ENCODE measurements at regions not wholly inside any gene's neighbourhood (a gene's known extent, or its start where the extent isn't known, plus 50 kb on each side); places are given as distances from the start of the nearest gene placed in this dataset.

- H3K27me3 ChIP-seq (ENCODE audit: control insufficient read depth, insufficient read depth, low read length): no peaks in the 10 kb centered on the region
- TF ChIP-seq, protein P1, sequence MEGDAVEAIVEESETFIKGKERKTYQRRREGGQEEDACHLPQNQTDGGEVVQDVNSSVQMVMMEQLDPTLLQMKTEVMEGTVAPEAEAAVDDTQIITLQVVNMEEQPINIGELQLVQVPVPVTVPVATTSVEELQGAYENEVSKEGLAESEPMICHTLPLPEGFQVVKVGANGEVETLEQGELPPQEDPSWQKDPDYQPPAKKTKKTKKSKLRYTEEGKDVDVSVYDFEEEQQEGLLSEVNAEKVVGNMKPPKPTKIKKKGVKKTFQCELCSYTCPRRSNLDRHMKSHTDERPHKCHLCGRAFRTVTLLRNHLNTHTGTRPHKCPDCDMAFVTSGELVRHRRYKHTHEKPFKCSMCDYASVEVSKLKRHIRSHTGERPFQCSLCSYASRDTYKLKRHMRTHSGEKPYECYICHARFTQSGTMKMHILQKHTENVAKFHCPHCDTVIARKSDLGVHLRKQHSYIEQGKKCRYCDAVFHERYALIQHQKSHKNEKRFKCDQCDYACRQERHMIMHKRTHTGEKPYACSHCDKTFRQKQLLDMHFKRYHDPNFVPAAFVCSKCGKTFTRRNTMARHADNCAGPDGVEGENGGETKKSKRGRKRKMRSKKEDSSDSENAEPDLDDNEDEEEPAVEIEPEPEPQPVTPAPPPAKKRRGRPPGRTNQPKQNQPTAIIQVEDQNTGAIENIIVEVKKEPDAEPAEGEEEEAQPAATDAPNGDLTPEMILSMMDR (IDR thresholded peaks at IDR 0.05; ENCODE audit: insufficient read depth, low read depth, low read length): no peak
- no peak overlapping the region for H3K4me3 ChIP-seq (ENCODE audit: low read depth, low read length)
- DNase-seq (ENCODE audit: low read depth): no peak
- ChIA-PET POLR2A (no interaction called here), CTCF (no interaction called here)
- no peaks in the 10 kb centered on the region for H3K36me3 ChIP-seq (ENCODE audit: control insufficient read depth, insufficient read depth, low read length)
Observed at GRCh38 chr20:60132827-60133670, 174.8 kb downstream of the CDH26 start.

DNA sequence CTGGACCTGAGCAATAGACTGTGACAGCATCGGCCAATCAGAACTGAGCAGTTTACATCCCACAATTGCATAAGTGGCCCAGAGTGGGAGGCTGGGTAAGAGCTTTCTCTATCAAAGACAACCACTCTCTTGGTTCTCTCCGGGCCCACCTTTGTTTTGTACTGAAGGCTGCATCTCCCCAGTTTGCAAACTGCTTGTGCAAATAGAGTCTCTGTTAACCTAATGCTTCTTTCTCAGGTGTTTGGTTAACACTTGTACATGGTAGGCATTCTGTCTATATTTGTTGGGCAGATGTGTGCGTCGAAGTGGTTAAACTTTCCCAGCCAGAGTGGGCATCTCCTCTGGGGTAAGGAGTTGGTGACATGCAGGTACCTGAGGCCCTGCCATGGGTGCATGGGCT is 177.1 kb downstream of the CDH26 start:
- H3K4me3 ChIP-seq (ENCODE audit: low read depth, low read length): no peak overlapping the region
- POLR2A ChIA-PET: no interaction called here
- CTCF ChIA-PET: no interaction called here
- TF ChIP-seq, protein P1 (IDR thresholded peaks at IDR 0.05; ENCODE audit: insufficient read depth, low read depth, low read length): no peak
- no peaks in the 10 kb centered on the region for H3K36me3 ChIP-seq (ENCODE audit: control insufficient read depth, insufficient read depth, low read length)
- DNase-seq (ENCODE audit: low read depth): no peak
- no peaks in the 10 kb centered on the region for H3K27me3 ChIP-seq (ENCODE audit: control insufficient read depth, insufficient read depth, low read length)

DNA sequence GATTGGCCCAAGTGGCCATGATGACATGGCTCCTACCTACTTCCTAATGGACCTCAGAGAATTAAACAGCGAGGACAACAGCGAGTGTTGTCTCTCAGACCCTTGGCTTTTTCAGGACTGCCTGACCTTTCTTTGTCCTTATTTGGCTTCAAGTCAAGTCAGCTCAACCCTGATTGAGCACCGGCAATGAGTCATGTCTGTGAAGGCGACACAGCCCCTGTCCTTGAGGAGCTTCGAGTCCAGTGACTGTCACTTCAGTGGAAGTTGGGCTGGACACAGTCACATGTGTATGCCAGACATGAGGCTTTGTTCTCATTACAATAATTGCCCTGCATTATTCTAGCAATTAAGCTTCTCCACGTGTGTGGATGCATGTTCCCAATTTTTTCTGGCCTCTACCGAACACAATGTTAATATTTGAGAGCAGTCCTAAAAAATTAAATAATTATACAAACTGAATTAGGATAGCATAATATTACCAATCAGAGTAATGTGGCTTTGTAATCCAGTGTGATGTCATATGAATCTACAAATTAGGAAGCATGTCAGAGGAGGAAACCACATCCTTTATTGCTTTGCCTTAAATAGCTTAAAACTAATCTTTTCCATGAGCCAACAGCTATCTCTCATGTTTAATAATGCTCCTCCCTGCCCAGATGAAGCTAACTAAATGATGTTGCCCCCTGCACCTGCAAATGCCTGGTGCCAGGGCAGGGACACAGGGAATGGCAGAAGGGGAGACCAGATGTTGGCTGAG is 178.6 kb downstream of the CDH26 start:
- H3K4me3 ChIP-seq (ENCODE audit: low read depth, low read length): no peak overlapping the region
- no peaks in the 10 kb centered on the region; the same call in 1 of the 2 replicates for H3K27me3 ChIP-seq (ENCODE audit: control insufficient read depth, insufficient read depth, low read length)
- POLR2A ChIA-PET: no interaction called here
- no peaks in the 10 kb centered on the region for H3K36me3 ChIP-seq (ENCODE audit: control insufficient read depth, insufficient read depth, low read length)
- CTCF ChIA-PET: interaction anchor here (0.6 to 1.8 kb wide), 9 partner anchors 14 to 190 kb away, joined by 3 to 7 read pairs (median 4); no protein-coding TSS in a partner anchor
- no peak for DNase-seq (ENCODE audit: low read depth)
- TF ChIP-seq, protein P1 (IDR thresholded peaks at IDR 0.05; ENCODE audit: insufficient read depth, low read depth, low read length): no peak

- ChIA-PET CTCF (interaction anchor here (0.6 to 1.8 kb wide), 14 partner anchors 8 to 1757 kb away, joined by 3 to 7 read pairs (median 4); no protein-coding TSS in a partner anchor), POLR2A (no interaction called here)
- no peak for DNase-seq (ENCODE audit: low read depth)
- Histone ChIP-seq H3K27me3 (ENCODE audit: control insufficient read depth, insufficient read depth, low read length) (no peaks in the 10 kb centered on the region; the same call in 1 of the 2 replicates), H3K36me3 (ENCODE audit: control insufficient read depth, insufficient read depth, low read length) (no peaks in the 10 kb centered on the region), H3K4me3 (ENCODE audit: low read depth, low read length) (no peak overlapping the region)
- TF ChIP-seq, protein P1 (IDR thresholded peaks at IDR 0.05; ENCODE audit: insufficient read depth, low read depth, low read length): peak; percentile 54
Observed at GRCh38 chr20:60137657-60138245, 179.5 kb downstream of the CDH26 start.
